ENCODE measurements at regions not wholly inside any gene's neighbourhood (a gene's known extent, or its start where the extent isn't known, plus 50 kb on each side); places are given as distances from the start of the nearest gene placed in this dataset.

DNA sequence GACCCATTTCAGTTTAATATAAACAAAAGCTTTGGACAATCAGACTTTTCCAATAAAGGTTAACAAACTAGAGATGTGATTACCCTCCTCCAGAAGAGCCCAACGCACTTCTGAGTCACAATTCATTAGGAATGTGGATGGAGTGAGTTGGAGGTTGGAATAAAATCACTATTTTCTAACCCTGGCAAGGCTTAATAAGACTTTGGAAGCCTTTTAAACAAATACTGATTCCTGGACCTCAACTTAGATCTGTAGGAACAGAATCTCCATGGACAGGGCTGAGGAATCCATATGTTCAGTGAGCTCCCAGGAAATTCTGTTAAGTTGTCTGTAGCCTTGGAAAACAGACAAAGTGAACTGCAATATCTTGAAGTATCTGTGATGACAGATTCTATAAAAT, 233.5 kb upstream of the ELL2 start (continued):
- TF ChIP-seq OVOL2 (CRISPR knock-in tag; IDR thresholded peaks at IDR 0.05; ENCODE audit: borderline replicate concordance) (no peak), CTCF (IDR thresholded peaks at IDR 0.05) (no peak), ZBTB21 (CRISPR knock-in tag; IDR thresholded peaks at IDR 0.05; ENCODE audit: borderline replicate concordance) (no peak), AR (CRISPR knock-in tag; IDR thresholded peaks at IDR 0.05) (no peak), GABPB1 (CRISPR knock-in tag; IDR thresholded peaks at IDR 0.05) (no peak), ZMAT4 (CRISPR knock-in tag; IDR thresholded peaks at IDR 0.05) (no peak), ZNF281 (CRISPR knock-in tag; IDR thresholded peaks at IDR 0.05) (no peak), ZNF396 (CRISPR knock-in tag; IDR thresholded peaks at IDR 0.05; ENCODE audit: borderline replicate concordance) (no peak)
- TF ChIP-seq, protein P1, sequence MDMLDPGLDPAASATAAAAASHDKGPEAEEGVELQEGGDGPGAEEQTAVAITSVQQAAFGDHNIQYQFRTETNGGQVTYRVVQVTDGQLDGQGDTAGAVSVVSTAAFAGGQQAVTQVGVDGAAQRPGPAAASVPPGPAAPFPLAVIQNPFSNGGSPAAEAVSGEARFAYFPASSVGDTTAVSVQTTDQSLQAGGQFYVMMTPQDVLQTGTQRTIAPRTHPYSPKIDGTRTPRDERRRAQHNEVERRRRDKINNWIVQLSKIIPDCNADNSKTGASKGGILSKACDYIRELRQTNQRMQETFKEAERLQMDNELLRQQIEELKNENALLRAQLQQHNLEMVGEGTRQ (CRISPR knock-in tag; IDR thresholded peaks at IDR 0.05), result no peak

DNA sequence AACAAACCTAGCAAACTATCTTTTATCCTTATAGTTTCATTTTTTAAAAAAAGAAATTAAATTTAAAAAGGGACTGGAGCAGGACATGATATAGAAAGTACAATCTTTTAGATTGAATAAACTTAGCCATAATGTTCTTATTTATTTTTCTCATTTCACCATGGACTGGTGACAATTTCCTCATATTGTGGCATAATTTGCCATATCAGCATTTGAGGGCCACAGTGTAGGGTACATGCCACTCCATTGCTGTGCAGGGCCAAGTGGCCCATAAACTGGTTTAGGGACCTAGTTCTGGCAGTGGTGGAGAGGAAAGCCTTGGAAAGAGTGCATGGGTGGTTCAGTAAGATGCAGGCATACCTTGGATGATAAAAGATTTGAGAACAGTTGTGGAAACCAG, 232.9 kb upstream of the ELL2 start:
- no peak for DNase-seq (ENCODE audit: low spot score)
- ATAC-seq, result no peak
- no peaks in the 10 kb centered on the region for H3K27me3 Mint-ChIP-seq (ENCODE audit: low read depth)
- H3K27ac Mint-ChIP-seq, result no peak overlapping the region
- no peaks in the 10 kb centered on the region for H3K9me3 Mint-ChIP-seq
- ChIA-PET CTCF (no interaction called here), POLR2A (no interaction called here)
- H3K36me3 Mint-ChIP-seq, result no peaks in the 10 kb centered on the region
- peaks cover 10% of the 10 kb centered on the region for H3K4me1 Mint-ChIP-seq
- no peak overlapping the region for H3K4me3 Mint-ChIP-seq
- TF ChIP-seq RELA (CRISPR knock-in tag; IDR thresholded peaks at IDR 0.05; ENCODE audit: borderline replicate concordance), result no peak
- no peak for TF ChIP-seq PREB (CRISPR knock-in tag; IDR thresholded peaks at IDR 0.05; ENCODE audit: borderline replicate concordance)
- TF ChIP-seq ESRRA (CRISPR knock-in tag; IDR thresholded peaks at IDR 0.05; ENCODE audit: borderline replicate concordance), result no peak
- no peak for TF ChIP-seq ETV6 (CRISPR knock-in tag; IDR thresholded peaks at IDR 0.05)
- no peak for TF ChIP-seq NR2C2 (CRISPR knock-in tag; IDR thresholded peaks at IDR 0.05)
- TF ChIP-seq RORB (CRISPR knock-in tag; IDR thresholded peaks at IDR 0.05), result no peak
- no peak for TF ChIP-seq IRF1 (CRISPR knock-in tag; IDR thresholded peaks at IDR 0.05)
- no peak for TF ChIP-seq GTF2I (CRISPR knock-in tag; conservative IDR thresholded peaks at IDR 0.05)
- TF ChIP-seq AR (CRISPR knock-in tag; IDR thresholded peaks at IDR 0.05), result no peak
- no peak for TF ChIP-seq SP1 (CRISPR knock-in tag; conservative IDR thresholded peaks at IDR 0.05)
- TF ChIP-seq NFYB (CRISPR knock-in tag; conservative IDR thresholded peaks at IDR 0.05; ENCODE audit: low read depth), result no peak
- no peak for TF ChIP-seq ZNF416 (CRISPR knock-in tag; IDR thresholded peaks at IDR 0.05)
- no peak for TF ChIP-seq E2F4 (CRISPR knock-in tag; IDR thresholded peaks at IDR 0.05; ENCODE audit: borderline replicate concordance, low read depth)
- no peak for TF ChIP-seq FOXP1 (CRISPR knock-in tag; IDR thresholded peaks at IDR 0.05; ENCODE audit: borderline replicate concordance)
- no peak for TF ChIP-seq ZNF138 (CRISPR knock-in tag; conservative IDR thresholded peaks at IDR 0.05)
